Choroid plexus epithelial cell (primary cell): ENCODE measurements at regions not wholly inside any gene's neighbourhood (a gene's known extent, or its start where the extent isn't known, plus 50 kb on each side); places are given as distances from the start of the nearest gene placed in this dataset.
"Not testable (repeated sequence)": the region's sequence is repeated elsewhere in the genome, so short reads cannot be mapped to it uniquely, and the experiment has no call there.

Experiments used
- DNase-seq: peaks from one replicate; pipeline ENCODE4 v3.0.0-alpha.2; 2010; ENCODE audit warnings: low read depth
- H3K4me3 ChIP-seq: 2 replicates; pipeline ENCODE4 v1.5.1; 2011; ENCODE audit warnings: low read depth, mild to moderate bottlenecking, control low read depth, low read length, moderate library complexity
- CTCF ChIP-seq: conservative IDR thresholded peaks from 2 replicates; pipeline ENCODE4 v1.5.1; 2011; ENCODE audit warnings: low read depth, mild to moderate bottlenecking, control low read depth, inconsistent platforms, low read length, moderate library complexity

- DNase-seq = no peak
- no peak overlapping the region for H3K4me3 ChIP-seq
- TF ChIP-seq CTCF = no peak
These were observed 215.3 kb downstream of the ZIC5 start for GRCh38 chr13:99756281-99756680.

- DNase-seq, H3K4me3 ChIP-seq: not testable (repeated sequence)
These were observed 216.8 kb downstream of the ZIC5 start for GRCh38 chr13:99754750-99755149.

GRCh38 chr13:99752373-99752772, 219.2 kb downstream of the ZIC5 start:
- no peak overlapping the region for H3K4me3 ChIP-seq
- TF ChIP-seq CTCF = no peak
- no peak for DNase-seq

GRCh38 chr13:99751517-99752199, 219.9 kb downstream of the ZIC5 start:
- TF ChIP-seq CTCF = no peak
- no peak for DNase-seq
- H3K4me3 ChIP-seq = no peak overlapping the region

- TF ChIP-seq CTCF = no peak
- DNase-seq = no peak
- no peak overlapping the region for H3K4me3 ChIP-seq
These were observed 220.6 kb downstream of the ZIC5 start for GRCh38 chr13:99750951-99751350.

- DNase-seq = peak; percentile 4
- H3K4me3 ChIP-seq = no peak overlapping the region
- TF ChIP-seq CTCF = no peak
These were observed 222.1 kb downstream of the ZIC5 start for GRCh38 chr13:99749271-99750019.

GRCh38 chr13:99747403-99747710, 224.2 kb downstream of the ZIC5 start:
- TF ChIP-seq CTCF = no peak
- no peak for DNase-seq
- H3K4me3 ChIP-seq = no peak overlapping the region
